ENCODE measurements at regions not wholly inside any gene's neighbourhood (a gene's known extent, or its start where the extent isn't known, plus 50 kb on each side); places are given as distances from the start of the nearest gene placed in this dataset.

DNA sequence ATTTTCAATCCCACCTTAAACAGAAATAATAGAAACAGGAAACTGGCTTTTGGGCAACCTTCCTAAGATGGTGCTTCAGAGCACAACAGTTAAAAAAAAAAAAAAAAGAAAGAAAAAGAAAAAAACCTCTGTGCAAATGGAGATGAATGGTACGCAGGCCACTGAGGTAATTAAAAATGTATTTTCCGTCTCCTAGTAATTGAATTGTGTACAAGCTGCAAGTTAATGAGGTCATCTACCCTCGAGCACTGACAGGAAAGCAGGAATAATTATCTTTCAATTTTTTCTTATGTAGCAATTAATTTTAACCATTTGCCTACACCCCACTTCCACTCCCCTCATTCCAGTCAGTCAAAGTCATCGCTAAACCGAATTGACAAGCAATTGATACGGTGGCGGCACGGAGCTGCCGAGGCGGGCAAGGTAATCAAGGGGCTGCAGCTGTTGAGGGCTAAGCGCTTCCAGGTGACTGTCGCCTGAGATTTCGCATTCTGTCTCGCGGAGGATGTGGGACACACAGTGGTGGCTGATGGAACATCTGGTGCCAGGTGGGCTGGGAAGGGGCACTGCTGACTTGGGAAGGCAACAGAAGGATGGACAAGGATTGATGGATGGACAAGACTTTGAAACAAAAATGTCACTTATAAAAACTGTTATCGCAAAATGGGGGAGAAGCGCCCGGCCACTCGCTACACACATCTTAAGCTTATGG is 109.4 kb downstream of the RCN1 start:
- CTCF ChIA-PET, result no interaction called here
- dilution Hi-C loops (cut with HindIII; ENCODE audit: low sequenced_read_pairs, unreplicated experiment), result no loop called here

More for the DNA sequence above, 109.4 kb downstream of the RCN1 start:
- Histone ChIP-seq H4K5ac (ENCODE audit: low read depth, low read length) (no peak overlapping the region), H3K4ac (ENCODE audit: low read depth, low read length) (no peak overlapping the region), H3K4me3 (ENCODE audit: insufficient read depth, low read depth, low read length) (no peak overlapping the region), H3K14ac (replicated peaks; ENCODE audit: low read depth, low read length) (no peak overlapping the region), H3K36me3 (ENCODE audit: control insufficient read depth, insufficient read depth, low read length) (no peaks in the 10 kb centered on the region), H4K8ac (ENCODE audit: low read depth in 2 of 2, low read length in 2 of 2) (no peak overlapping the region), H4K91ac (ENCODE audit: insufficient read depth, low read depth, low read length) (no peak overlapping the region), H2AK5ac (ENCODE audit: low read depth, low read length) (no peak overlapping the region), H3K9me1 (ENCODE audit: insufficient read depth, low read length) (no peaks in the 10 kb centered on the region), H3K23ac (ENCODE audit: low read depth, low read length) (no peak overlapping the region), H2BK15ac (ENCODE audit: low read depth, low read length) (no peak overlapping the region), H3K9me3 (ENCODE audit: control insufficient read depth, insufficient read depth, low read length) (no peaks in the 10 kb centered on the region), H4K20me1 (ENCODE audit: insufficient read depth, low read length) (no peaks in the 10 kb centered on the region), H3K27ac (ENCODE audit: insufficient read depth, low read length) (no peak overlapping the region), H3K27me3 (ENCODE audit: control insufficient read depth, insufficient read depth, low read length) (peaks cover 2% of the 10 kb centered on the region), H3K56ac (ENCODE audit: extremely low read depth, insufficient read depth, low read length) (no peak overlapping the region), H3K9ac (ENCODE audit: low read depth, low read length) (no peak overlapping the region), H3K18ac (ENCODE audit: low read depth, low read length) (no peak overlapping the region), H2BK20ac (ENCODE audit: low read depth, low read length) (no peak overlapping the region), H2BK5ac (ENCODE audit: low read depth, low read length, poor library complexity, severe bottlenecking) (no peak overlapping the region), H2AK9ac (replicated peaks; ENCODE audit: low read depth, low read length, poor library complexity) (no peak overlapping the region), H3K4me2 (ENCODE audit: low read depth, low read length) (no peak overlapping the region), H3K79me1 (ENCODE audit: low read depth in 1 of 2, low read length in 2 of 2) (no peaks in the 10 kb centered on the region), H3K4me1 (ENCODE audit: control insufficient read depth, insufficient read depth, low read length) (no peaks in the 10 kb centered on the region), H2BK120ac (ENCODE audit: low read depth, low read length) (no peak overlapping the region), H2AFZ (replicated peaks; ENCODE audit: low read length, poor library complexity) (no peak overlapping the region)
- WGBS, 2 experiments (ENCODE audit: extremely low coverage in 2 of 2, insufficient read length in 1 of 2), result 94% methylated on average over 7 of the region's 19 CpGs; no CpG with 5 or more reads in 1 of the 2 experiments
- TF ChIP-seq RFX5 (IDR thresholded peaks at IDR 0.05; ENCODE audit: low read depth, low read length) (no peak), FOS (IDR thresholded peaks at IDR 0.05; ENCODE audit: low read depth, low read length) (no peak), SMC3 (IDR thresholded peaks at IDR 0.05; ENCODE audit: low read depth, low read length) (no peak), MAFK (IDR thresholded peaks at IDR 0.05; ENCODE audit: low read depth, low read length) (no peak), CHD1 (IDR thresholded peaks at IDR 0.05; ENCODE audit: low read depth, low read length) (no peak), CEBPB (IDR thresholded peaks at IDR 0.05; ENCODE audit: low read depth, low read length) (no peak), POLR2A (IDR thresholded peaks at IDR 0.05; ENCODE audit: low read depth, low read length) (no peak)
- TF ChIP-seq, protein P1, sequence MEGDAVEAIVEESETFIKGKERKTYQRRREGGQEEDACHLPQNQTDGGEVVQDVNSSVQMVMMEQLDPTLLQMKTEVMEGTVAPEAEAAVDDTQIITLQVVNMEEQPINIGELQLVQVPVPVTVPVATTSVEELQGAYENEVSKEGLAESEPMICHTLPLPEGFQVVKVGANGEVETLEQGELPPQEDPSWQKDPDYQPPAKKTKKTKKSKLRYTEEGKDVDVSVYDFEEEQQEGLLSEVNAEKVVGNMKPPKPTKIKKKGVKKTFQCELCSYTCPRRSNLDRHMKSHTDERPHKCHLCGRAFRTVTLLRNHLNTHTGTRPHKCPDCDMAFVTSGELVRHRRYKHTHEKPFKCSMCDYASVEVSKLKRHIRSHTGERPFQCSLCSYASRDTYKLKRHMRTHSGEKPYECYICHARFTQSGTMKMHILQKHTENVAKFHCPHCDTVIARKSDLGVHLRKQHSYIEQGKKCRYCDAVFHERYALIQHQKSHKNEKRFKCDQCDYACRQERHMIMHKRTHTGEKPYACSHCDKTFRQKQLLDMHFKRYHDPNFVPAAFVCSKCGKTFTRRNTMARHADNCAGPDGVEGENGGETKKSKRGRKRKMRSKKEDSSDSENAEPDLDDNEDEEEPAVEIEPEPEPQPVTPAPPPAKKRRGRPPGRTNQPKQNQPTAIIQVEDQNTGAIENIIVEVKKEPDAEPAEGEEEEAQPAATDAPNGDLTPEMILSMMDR (conservative IDR thresholded peaks at IDR 0.05; ENCODE audit: low read depth, low read length), result no peak
- DNase-seq, result no peak
- ATAC-seq (ENCODE audit: low read depth), result no peak
- POLR2A ChIA-PET (ENCODE audit: unreplicated experiment), result no interaction called here
- intact Hi-C loops (cut with micrococcal nuclease) (no loop called here), in situ Hi-C loops (cut with MboI; ENCODE audit: low sequenced_read_pairs) (no loop called here)
- BruUV-seq (replicated peaks), result no TSS peak

All from IMR-90 (cell line).